H9 (cell line): ENCODE measurements at regions not wholly inside any gene's neighbourhood (a gene's known extent, or its start where the extent isn't known, plus 50 kb on each side); places are given as distances from the start of the nearest gene placed in this dataset.

Experiments
- DNase-seq: peaks from one replicate; pipeline ENCODE4 v3.0.0-alpha.2; 2017
- H2AFZ ChIP-seq: one replicate; pipeline ENCODE4 v1.6.1; 2013; ENCODE audit warnings: mild to moderate bottlenecking, low read length, control low read depth, moderate library complexity
- H2AK5ac ChIP-seq: 2 replicates; pipeline ENCODE4 v1.6.1; 2013; ENCODE audit warnings: low read length, control low read depth, mixed read lengths; ENCODE audit not compliant: insufficient read length
- H2BK120ac ChIP-seq: one replicate; pipeline ENCODE4 v1.6.1; 2013; ENCODE audit warnings: low read depth, mild to moderate bottlenecking, low read length, control low read depth, inconsistent platforms; ENCODE audit not compliant: poor library complexity, severe bottlenecking
- H2BK12ac ChIP-seq: 2 replicates; pipeline ENCODE4 v1.6.1; 2013; ENCODE audit warnings: low read length, control low read depth, mixed read lengths, low read depth; ENCODE audit not compliant: insufficient read length
- H2BK15ac ChIP-seq: 2 replicates; pipeline ENCODE4 v1.6.1; 2013; ENCODE audit warnings: low read depth, low read length, control low read depth
- H2BK20ac ChIP-seq: one replicate; pipeline ENCODE4 v1.6.1; 2013; ENCODE audit warnings: low read depth, mild to moderate bottlenecking, low read length, control low read depth, inconsistent platforms; ENCODE audit not compliant: poor library complexity, severe bottlenecking
- H2BK5ac ChIP-seq: 2 replicates; pipeline ENCODE4 v1.6.1; 2013; ENCODE audit warnings: low read length, control low read depth, mixed read lengths; ENCODE audit not compliant: insufficient read length
- H3K14ac ChIP-seq: 2 replicates; pipeline ENCODE4 v1.6.1; 2013; ENCODE audit warnings: low read length, control low read depth; ENCODE audit not compliant: insufficient read depth
- H3K18ac ChIP-seq: 2 replicates; pipeline ENCODE4 v1.6.1; 2013; ENCODE audit warnings: low read depth, mild to moderate bottlenecking, mixed read lengths, low read length, control low read depth; ENCODE audit not compliant: insufficient read length
- H3K23ac ChIP-seq: 2 replicates; pipeline ENCODE4 v1.6.1; 2013; ENCODE audit warnings: low read length, control low read depth, mixed read lengths, low read depth; ENCODE audit not compliant: insufficient read length
- H3K23me2 ChIP-seq: 2 replicates; pipeline ENCODE4 v1.6.1; 2013; ENCODE audit warnings: low read depth, mild to moderate bottlenecking, mixed read lengths, low read length, control low read depth; ENCODE audit not compliant: insufficient read length, poor library complexity, severe bottlenecking
- H3K27ac ChIP-seq: 2 replicates; pipeline ENCODE4 v1.5.1; 2013; ENCODE audit warnings: low read length, control low read depth, mixed read lengths, low read depth; ENCODE audit not compliant: insufficient read length
- H3K27me3 ChIP-seq: 2 replicates; pipeline ENCODE4 v1.6.1; 2013; ENCODE audit warnings: low read length, control low read depth, inconsistent platforms; ENCODE audit not compliant: insufficient read depth
- H3K4ac ChIP-seq: 2 replicates; pipeline ENCODE4 v1.6.1; 2013; ENCODE audit warnings: low read depth, mild to moderate bottlenecking, control low read depth, inconsistent platforms, low read length, moderate library complexity
- H3K4me1 ChIP-seq: 2 replicates; pipeline ENCODE4 v1.6.1; 2013; ENCODE audit warnings: low read length, control low read depth, inconsistent platforms; ENCODE audit not compliant: insufficient read depth
- H3K4me2 ChIP-seq: 2 replicates; pipeline ENCODE4 v1.6.1; 2013; ENCODE audit warnings: low read length, control low read depth, mixed read lengths; ENCODE audit not compliant: insufficient read length, insufficient read depth
- H3K56ac ChIP-seq: 2 replicates; pipeline ENCODE4 v1.6.1; 2013; ENCODE audit warnings: low read depth, mild to moderate bottlenecking, mixed read lengths, low read length, control low read depth; ENCODE audit not compliant: insufficient read length
- H3K79me1 ChIP-seq: 2 replicates; pipeline ENCODE4 v1.6.1; 2013; ENCODE audit warnings: low read depth, mild to moderate bottlenecking, moderate library complexity, low read length, control low read depth, inconsistent platforms; ENCODE audit not compliant: insufficient read depth, poor library complexity, severe bottlenecking
- H3K79me2 ChIP-seq: 2 replicates; pipeline ENCODE4 v1.6.1; 2013; ENCODE audit warnings: low read length, control low read depth, inconsistent platforms; ENCODE audit not compliant: insufficient read depth
- H3K9ac ChIP-seq: 2 replicates; pipeline ENCODE4 v1.6.1; 2013; ENCODE audit warnings: low read length, control low read depth, mixed read lengths; ENCODE audit not compliant: insufficient read length; ENCODE audit errors: extremely low read depth
- H3K9me3 ChIP-seq: one replicate; pipeline ENCODE4 v1.6.1; 2013; ENCODE audit warnings: low read depth, low read length, inconsistent platforms; ENCODE audit not compliant: control insufficient read depth
- H3T11ph ChIP-seq: one replicate; pipeline ENCODE4 v1.6.1; 2013; ENCODE audit warnings: mild to moderate bottlenecking, low read length, control low read depth, inconsistent platforms
- H4K20me1 ChIP-seq: one replicate; pipeline ENCODE4 v1.6.1; 2013; ENCODE audit not compliant: control insufficient read depth, insufficient read length, insufficient read depth
- H4K5ac ChIP-seq: 2 replicates; pipeline ENCODE4 v1.6.1; 2013; ENCODE audit warnings: low read depth, mild to moderate bottlenecking, mixed read lengths, low read length, control low read depth; ENCODE audit not compliant: insufficient read length
- H4K8ac ChIP-seq: replicated peaks from 2 replicates; pipeline ENCODE4 v1.6.1; 2013; ENCODE audit warnings: low read length, control low read depth, mixed read lengths, low read depth; ENCODE audit not compliant: insufficient read length
- H4K91ac ChIP-seq: 2 replicates; pipeline ENCODE4 v1.6.1; 2013; ENCODE audit warnings: low read depth, mild to moderate bottlenecking, moderate library complexity, mixed read lengths, low read length, control low read depth; ENCODE audit not compliant: insufficient read length
- H3K27ac Mint-ChIP-seq, 3 experiments: 2 replicates in 2 of 3; 3 replicates in 1 of 3; pipeline ENCODE4 v1.8.0; 2020 to 2021; ENCODE audit warnings: mixed read lengths in 3 of 3, mild to moderate bottlenecking in 1 of 3, moderate library complexity in 1 of 3
- H3K27me3 Mint-ChIP-seq: 2 replicates; pipeline ENCODE4 v1.8.0; 2021; ENCODE audit warnings: low read depth, mild to moderate bottlenecking, moderate library complexity, mixed read lengths
- H3K36me3 Mint-ChIP-seq, 3 experiments: 2 replicates in 2 of 3; 3 replicates in 1 of 3; pipeline ENCODE4 v1.8.0; 2020 to 2021; ENCODE audit warnings: low read depth in 3 of 3, mixed read lengths in 3 of 3; ENCODE audit not compliant: insufficient read depth in 1 of 3
- H3K4me1 Mint-ChIP-seq, 2 experiments: 2 replicates each; pipeline ENCODE4 v1.8.0; 2020; ENCODE audit warnings: mixed read lengths in 2 of 2
- H3K4me3 Mint-ChIP-seq, 2 experiments: 2 replicates in 1 of 2; 3 replicates in 1 of 2; pipeline ENCODE4 v1.8.0; 2020 to 2021; ENCODE audit warnings: mild to moderate bottlenecking in 2 of 2, mixed read lengths in 2 of 2, moderate library complexity in 1 of 2
- H3K9me3 Mint-ChIP-seq, 2 experiments: 2 replicates in 1 of 2; 3 replicates in 1 of 2; pipeline ENCODE4 v1.8.0; 2020; ENCODE audit warnings: mild to moderate bottlenecking in 2 of 2, mixed read lengths in 2 of 2, moderate library complexity in 1 of 2
- WGBS: extraction: QIAGEN DNeasy Blood & Tissue Kit; methylation state at CpG from one replicate; pipeline ENCODE4 v1.1.7; 2013; ENCODE audit warnings: missing lambda C conversion rate, low lambda C conversion rate, mixed read lengths; ENCODE audit not compliant: insufficient read length; ENCODE audit errors: extremely low coverage; 5-methylcytosine and 5-hydroxymethylcytosine counted together
- TF ChIP-seq, protein P1 (sequence below): fragments of 200-600 bp; sonication (generic); conservative IDR thresholded peaks from 3 replicates; pipeline ENCODE4 v1.8.0; 2021; ENCODE audit warnings: antibody characterized with exemption, mild to moderate bottlenecking

DNA sequence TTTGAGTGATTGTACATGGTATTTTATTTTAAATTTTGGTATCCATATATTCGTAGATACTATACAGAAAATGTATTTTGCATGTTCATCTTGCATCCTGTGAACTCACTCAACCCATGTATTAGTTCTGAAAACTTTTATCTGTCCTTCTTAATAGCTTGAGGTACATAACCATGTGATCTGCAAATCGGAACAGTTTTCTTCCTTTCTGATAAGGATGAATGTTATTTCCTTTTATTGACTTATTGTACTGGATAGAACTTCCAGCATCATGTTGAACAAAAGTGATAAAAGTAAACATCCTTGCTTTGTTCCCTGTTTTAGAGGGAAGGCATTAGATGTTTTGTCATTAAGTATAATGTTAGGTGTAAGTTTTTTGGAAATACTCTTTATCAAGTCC lies 554.7 kb downstream of the GALR1 start:
- Histone ChIP-seq H3K14ac (no peak overlapping the region), H3K27ac (no peak overlapping the region), H3K23ac (no peak overlapping the region), H3K9ac (no peak overlapping the region), H3K18ac (no peak overlapping the region), H2BK120ac (no peak overlapping the region), H2BK12ac (no peak overlapping the region), H2BK15ac (no peak overlapping the region), H2BK5ac (no peak overlapping the region), H3K4me2 (no peak overlapping the region), H4K8ac (no peak overlapping the region), H3K79me1 (no peaks in the 10 kb centered on the region), H4K91ac (no peak overlapping the region), H3K4me1 (no peaks in the 10 kb centered on the region), H2AK5ac (no peak overlapping the region), H3K79me2 (no peaks in the 10 kb centered on the region), H2AFZ (no peak overlapping the region), H3K4ac (no peak overlapping the region), H2BK20ac (no peak overlapping the region), H3T11ph (no peak overlapping the region), H3K56ac (no peak overlapping the region), H3K27me3 (no peaks in the 10 kb centered on the region), H4K20me1 (no peaks in the 10 kb centered on the region), H3K23me2 (no peaks in the 10 kb centered on the region), H3K9me3 (no peaks in the 10 kb centered on the region), H4K5ac (no peak overlapping the region)
- TF ChIP-seq, protein P1, sequence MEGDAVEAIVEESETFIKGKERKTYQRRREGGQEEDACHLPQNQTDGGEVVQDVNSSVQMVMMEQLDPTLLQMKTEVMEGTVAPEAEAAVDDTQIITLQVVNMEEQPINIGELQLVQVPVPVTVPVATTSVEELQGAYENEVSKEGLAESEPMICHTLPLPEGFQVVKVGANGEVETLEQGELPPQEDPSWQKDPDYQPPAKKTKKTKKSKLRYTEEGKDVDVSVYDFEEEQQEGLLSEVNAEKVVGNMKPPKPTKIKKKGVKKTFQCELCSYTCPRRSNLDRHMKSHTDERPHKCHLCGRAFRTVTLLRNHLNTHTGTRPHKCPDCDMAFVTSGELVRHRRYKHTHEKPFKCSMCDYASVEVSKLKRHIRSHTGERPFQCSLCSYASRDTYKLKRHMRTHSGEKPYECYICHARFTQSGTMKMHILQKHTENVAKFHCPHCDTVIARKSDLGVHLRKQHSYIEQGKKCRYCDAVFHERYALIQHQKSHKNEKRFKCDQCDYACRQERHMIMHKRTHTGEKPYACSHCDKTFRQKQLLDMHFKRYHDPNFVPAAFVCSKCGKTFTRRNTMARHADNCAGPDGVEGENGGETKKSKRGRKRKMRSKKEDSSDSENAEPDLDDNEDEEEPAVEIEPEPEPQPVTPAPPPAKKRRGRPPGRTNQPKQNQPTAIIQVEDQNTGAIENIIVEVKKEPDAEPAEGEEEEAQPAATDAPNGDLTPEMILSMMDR, result no peak
- H3K36me3 Mint-ChIP-seq, result no peaks in the 10 kb centered on the region
- DNase-seq, result no peak
- no peaks in the 10 kb centered on the region; the same call in none of the 2 replicates for H3K27me3 Mint-ChIP-seq
- no peaks in the 10 kb centered on the region; a peak in 1 of 5 replicates for H3K9me3 Mint-ChIP-seq
- H3K27ac Mint-ChIP-seq, result no peak overlapping the region
- WGBS, result no CpG with 5 or more reads among the region's 2 CpGs
- H3K4me3 Mint-ChIP-seq, result no peak overlapping the region
- H3K4me1 Mint-ChIP-seq, result no peaks in the 10 kb centered on the region
